ENCODE measurements at regions not wholly inside any gene's neighbourhood (a gene's known extent, or its start where the extent isn't known, plus 50 kb on each side); places are given as distances from the start of the nearest gene placed in this dataset.
"Not testable (repeated sequence)": the region's sequence is repeated elsewhere in the genome, so short reads cannot be mapped to it uniquely, and the experiment has no call there.

GRCh38 chr14:97164021-97164420 lies 366.8 kb downstream of the VRK1 start:
- no peak for TF ChIP-seq CTCF (IDR thresholded peaks at IDR 0.05)
- DNase-seq = no peak
- H3K27ac Mint-ChIP-seq = no peak overlapping the region
- peaks cover 16% of the 10 kb centered on the region for H3K9me3 Mint-ChIP-seq
- no peaks in the 10 kb centered on the region for H3K4me1 Mint-ChIP-seq
- peaks cover 7% of the 10 kb centered on the region for H3K27me3 Mint-ChIP-seq (ENCODE audit: low read depth, poor library complexity)
- H3K4me3 Mint-ChIP-seq = no peak overlapping the region
- H3K36me3 Mint-ChIP-seq (ENCODE audit: low read depth) = no peaks in the 10 kb centered on the region

GRCh38 chr14:97166497-97166896 lies 369.3 kb downstream of the VRK1 start:
- Mint-ChIP-seq H3K27me3 (ENCODE audit: low read depth, poor library complexity) (peaks cover 3% of the 10 kb centered on the region), H3K4me3 (no peak overlapping the region), H3K27ac (no peak overlapping the region)

GRCh38 chr14:97167577-97167976 lies 370.4 kb downstream of the VRK1 start:
- H3K9me3 Mint-ChIP-seq; H3K4me1 Mint-ChIP-seq; H3K4me3 Mint-ChIP-seq; H3K27me3 Mint-ChIP-seq (ENCODE audit: low read depth, poor library complexity); DNase-seq; H3K36me3 Mint-ChIP-seq (ENCODE audit: low read depth); H3K27ac Mint-ChIP-seq: not testable (repeated sequence)

More at GRCh38 chr14:97166497-97166896, 369.3 kb downstream of the VRK1 start:
- DNase-seq = no peak
- TF ChIP-seq CTCF (IDR thresholded peaks at IDR 0.05) = no peak
- Mint-ChIP-seq H3K4me1 (no peaks in the 10 kb centered on the region), H3K9me3 (peaks cover 3% of the 10 kb centered on the region), H3K36me3 (ENCODE audit: low read depth) (no peaks in the 10 kb centered on the region)

- H3K4me1 Mint-ChIP-seq = no peaks in the 10 kb centered on the region
- H3K27me3 Mint-ChIP-seq (ENCODE audit: low read depth, poor library complexity) = peaks cover 7% of the 10 kb centered on the region
- no peak overlapping the region for H3K4me3 Mint-ChIP-seq
- TF ChIP-seq CTCF (IDR thresholded peaks at IDR 0.05) = no peak
- no peak for DNase-seq
- H3K27ac Mint-ChIP-seq = no peak overlapping the region
- H3K36me3 Mint-ChIP-seq (ENCODE audit: low read depth) = no peaks in the 10 kb centered on the region
- H3K9me3 Mint-ChIP-seq = no peaks in the 10 kb centered on the region
Observed at GRCh38 chr14:97172644-97173043, 375.5 kb downstream of the VRK1 start.

- Mint-ChIP-seq H3K27ac (no peak overlapping the region), H3K27me3 (ENCODE audit: low read depth, poor library complexity) (peaks cover 19% of the 10 kb centered on the region), H3K4me3 (no peak overlapping the region), H3K9me3 (peaks cover 5% of the 10 kb centered on the region), H3K4me1 (no peaks in the 10 kb centered on the region), H3K36me3 (ENCODE audit: low read depth) (no peaks in the 10 kb centered on the region)
- no peak for DNase-seq
- no peak for TF ChIP-seq CTCF (IDR thresholded peaks at IDR 0.05)
Observed at GRCh38 chr14:97177016-97177415, 379.8 kb downstream of the VRK1 start.

GRCh38 chr14:97177635-97178034 lies 380.5 kb downstream of the VRK1 start:
- TF ChIP-seq CTCF (IDR thresholded peaks at IDR 0.05) = no peak
- H3K4me1 Mint-ChIP-seq = no peaks in the 10 kb centered on the region
- H3K36me3 Mint-ChIP-seq (ENCODE audit: low read depth) = no peaks in the 10 kb centered on the region
- H3K4me3 Mint-ChIP-seq = no peak overlapping the region
- H3K27ac Mint-ChIP-seq = no peak overlapping the region
- peaks cover 19% of the 10 kb centered on the region for H3K27me3 Mint-ChIP-seq (ENCODE audit: low read depth, poor library complexity)
- no peak for DNase-seq
- H3K9me3 Mint-ChIP-seq = peaks cover 5% of the 10 kb centered on the region

Measured in nephron progenitor cell (in vitro differentiated cells).